HG02610 (cell line): ENCODE measurements at regions not wholly inside any gene's neighbourhood (a gene's known extent, or its start where the extent isn't known, plus 50 kb on each side); places are given as distances from the start of the nearest gene placed in this dataset.
"Not testable (repeated sequence)": the region's sequence is repeated elsewhere in the genome, so short reads cannot be mapped to it uniquely, and the experiment has no call there.

Experiments
- ATAC-seq: cut with Tn5 transposase; IDR thresholded peaks from one replicate; pipeline ENCODE4 v1.9.1; 2021; ENCODE audit warnings: mild to moderate bottlenecking, moderate library complexity; ENCODE audit not compliant: unreplicated experiment

- no peak for ATAC-seq
Measured at GRCh38 chr7:119046068-119046467, 821.6 kb downstream of the ANKRD7 start.

GRCh38 chr7:119065966-119066365 is 841.5 kb downstream of the ANKRD7 start:
- ATAC-seq, result no peak

- ATAC-seq, result no peak
Measured at GRCh38 chr7:119086026-119086425, 861.5 kb downstream of the ANKRD7 start.

GRCh38 chr7:119090851-119091250 is 866.3 kb downstream of the ANKRD7 start:
- ATAC-seq, result no peak

GRCh38 chr7:119096683-119097082 is 872.2 kb downstream of the ANKRD7 start:
- no peak for ATAC-seq

- ATAC-seq, result not testable (repeated sequence)
Measured at GRCh38 chr7:119100611-119101258, 876.2 kb downstream of the ANKRD7 start.

- ATAC-seq, result no peak
Measured at GRCh38 chr7:119102291-119102690, 877.8 kb downstream of the ANKRD7 start.

GRCh38 chr7:119105381-119105780 is 880.9 kb downstream of the ANKRD7 start:
- no peak for ATAC-seq

- no peak for ATAC-seq
Measured at GRCh38 chr7:119123326-119123725, 898.8 kb downstream of the ANKRD7 start.

- ATAC-seq, result no peak
Measured at GRCh38 chr7:119127706-119128105, 903.2 kb downstream of the ANKRD7 start.

- ATAC-seq, result no peak
Measured at GRCh38 chr7:119132436-119132835, 907.9 kb downstream of the ANKRD7 start.

- no peak for ATAC-seq
Measured at GRCh38 chr7:119167431-119167830, 942.9 kb downstream of the ANKRD7 start.

- ATAC-seq, result no peak
Measured at GRCh38 chr7:119172043-119172442, 947.5 kb downstream of the ANKRD7 start.

GRCh38 chr7:119175911-119176627 is 951.6 kb downstream of the ANKRD7 start:
- ATAC-seq, result no peak

GRCh38 chr7:119177863-119178262 is 953.4 kb downstream of the ANKRD7 start:
- no peak for ATAC-seq

- no peak for ATAC-seq
Measured at GRCh38 chr7:119184124-119184788, 959.8 kb downstream of the ANKRD7 start.

- ATAC-seq, result no peak
Measured at GRCh38 chr7:119196183-119196582, 971.7 kb downstream of the ANKRD7 start.

- no peak for ATAC-seq
Measured at GRCh38 chr7:119197172-119197876, 972.8 kb downstream of the ANKRD7 start.

- peak; percentile 90 for ATAC-seq
Measured at GRCh38 chr7:119197877-119198527, 973.5 kb downstream of the ANKRD7 start.

- ATAC-seq, result no peak
Measured at GRCh38 chr7:119219663-119220062, 995.2 kb downstream of the ANKRD7 start.

- ATAC-seq, result no peak
Measured at GRCh38 chr7:119223930-119224329, 999.4 kb downstream of the ANKRD7 start.
